ENCODE measurements at regions not wholly inside any gene's neighbourhood (a gene's known extent, or its start where the extent isn't known, plus 50 kb on each side); places are given as distances from the start of the nearest gene placed in this dataset.

DNA sequence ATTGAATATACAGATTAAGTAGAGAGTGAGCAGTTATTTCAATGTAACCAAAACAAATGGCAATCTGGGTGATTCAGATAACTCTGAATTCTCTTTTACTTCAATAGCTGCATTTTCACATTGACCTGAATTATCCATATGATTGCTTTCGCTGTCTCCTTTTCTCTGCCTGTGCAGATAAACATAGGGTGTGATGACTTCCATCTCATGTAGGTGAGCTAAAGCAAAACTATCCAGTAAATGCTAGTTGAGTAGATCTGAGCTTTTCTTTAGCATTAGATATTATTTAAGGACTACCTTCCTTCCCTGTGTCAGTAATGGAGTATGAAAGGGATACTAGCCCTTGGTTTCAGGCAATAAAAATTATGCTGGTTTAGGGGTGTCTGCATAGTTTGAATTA, 288.6 kb downstream of the OXSM start:
- TF ChIP-seq, protein P1, sequence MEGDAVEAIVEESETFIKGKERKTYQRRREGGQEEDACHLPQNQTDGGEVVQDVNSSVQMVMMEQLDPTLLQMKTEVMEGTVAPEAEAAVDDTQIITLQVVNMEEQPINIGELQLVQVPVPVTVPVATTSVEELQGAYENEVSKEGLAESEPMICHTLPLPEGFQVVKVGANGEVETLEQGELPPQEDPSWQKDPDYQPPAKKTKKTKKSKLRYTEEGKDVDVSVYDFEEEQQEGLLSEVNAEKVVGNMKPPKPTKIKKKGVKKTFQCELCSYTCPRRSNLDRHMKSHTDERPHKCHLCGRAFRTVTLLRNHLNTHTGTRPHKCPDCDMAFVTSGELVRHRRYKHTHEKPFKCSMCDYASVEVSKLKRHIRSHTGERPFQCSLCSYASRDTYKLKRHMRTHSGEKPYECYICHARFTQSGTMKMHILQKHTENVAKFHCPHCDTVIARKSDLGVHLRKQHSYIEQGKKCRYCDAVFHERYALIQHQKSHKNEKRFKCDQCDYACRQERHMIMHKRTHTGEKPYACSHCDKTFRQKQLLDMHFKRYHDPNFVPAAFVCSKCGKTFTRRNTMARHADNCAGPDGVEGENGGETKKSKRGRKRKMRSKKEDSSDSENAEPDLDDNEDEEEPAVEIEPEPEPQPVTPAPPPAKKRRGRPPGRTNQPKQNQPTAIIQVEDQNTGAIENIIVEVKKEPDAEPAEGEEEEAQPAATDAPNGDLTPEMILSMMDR (IDR thresholded peaks at IDR 0.05) = no peak
- TF ChIP-seq POLR2A (IDR thresholded peaks at IDR 0.05) = no peak
